ENCODE measurements at regions not wholly inside any gene's neighbourhood (a gene's known extent, or its start where the extent isn't known, plus 50 kb on each side); places are given as distances from the start of the nearest gene placed in this dataset.

- TF ChIP-seq CTCF (conservative IDR thresholded peaks at IDR 0.05; ENCODE audit: low read depth, low read length) (no peak), EZH2phosphoT487 (IDR thresholded peaks at IDR 0.05; ENCODE audit: borderline replicate concordance, low read length) (no peak)
Observed at GRCh38 chr13:21800837-21801616, 130.2 kb downstream of the FGF9 start.
